CD4-positive, alpha-beta T cell (primary cell): ENCODE measurements at regions not wholly inside any gene's neighbourhood (a gene's known extent, or its start where the extent isn't known, plus 50 kb on each side); places are given as distances from the start of the nearest gene placed in this dataset.

ENCODE experiments used
- ATAC-seq: fragments of 200-7000 bp; cut with Tn5 transposase; one replicate; pipeline ENCODE4 v1.10.0; 2022; ENCODE audit warnings: mild to moderate bottlenecking; ENCODE audit not compliant: poor library complexity
- CTCF ChIA-PET: fragments of 350-600 bp; sonication (Branson Sonifier 250); formaldehyde crosslinking; loops from one replicate; lab custom pipeline; 2021; ENCODE audit warnings: antibody characterized with exemption, inconsistent platforms; lab: Charles Lee
- POLR2A ChIA-PET: fragments of 350-600 bp; sonication (Branson Sonifier 250); formaldehyde crosslinking; loops from one replicate; lab custom pipeline; 2021; ENCODE audit warnings: antibody characterized with exemption, inconsistent platforms; lab: Charles Lee
- DNase-seq, 14 experiments: peaks; one replicate each; pipeline ENCODE4 v3.0.0-alpha.2; 2013 to 2020; ENCODE audit warnings: mixed read lengths in 2 of 14
- H3K27ac ChIP-seq, 2 donors: one replicate each; pipeline versions ENCODE4 v1.5.1 to v1.7.0; 2013; ENCODE audit warnings: low read length in 2 of 2, low read depth in 1 of 2, mild to moderate bottlenecking in 1 of 2
- H3K27me3 ChIP-seq, 2 experiments: 1 replicate in 1 of 2; 2 replicates in 1 of 2; pipeline versions ENCODE4 v1.6.1 to v1.7.0; 2013; ENCODE audit warnings: low read length in 2 of 2, control low read depth in 1 of 2, mild to moderate bottlenecking in 1 of 2, moderate library complexity in 1 of 2; ENCODE audit not compliant: insufficient read depth in 2 of 2, control insufficient read depth in 1 of 2
- H3K36me3 ChIP-seq: one replicate; pipeline ENCODE4 v1.6.1; 2013; ENCODE audit warnings: low read length, control low read depth; ENCODE audit not compliant: insufficient read depth
- H3K4me1 ChIP-seq: one replicate; pipeline ENCODE4 v1.6.1; 2013; ENCODE audit warnings: low read length, control low read depth; ENCODE audit not compliant: insufficient read depth
- H3K4me3 ChIP-seq: one replicate; pipeline ENCODE4 v1.5.1; 2013; ENCODE audit warnings: mild to moderate bottlenecking, low read length, moderate library complexity
- H3K9me3 ChIP-seq, 2 experiments: 1 replicate in 1 of 2; 2 replicates in 1 of 2; pipeline versions ENCODE4 v1.6.1 to v1.7.0; 2013; ENCODE audit warnings: low read length in 2 of 2, mild to moderate bottlenecking in 2 of 2, control low read depth in 1 of 2, moderate library complexity in 1 of 2; ENCODE audit not compliant: control insufficient read depth in 1 of 2, insufficient read depth in 1 of 2
- H3K27ac Mint-ChIP-seq: one replicate; pipeline ENCODE4 v1.8.0; 2020; ENCODE audit warnings: mixed read lengths
- H3K27me3 Mint-ChIP-seq: one replicate; pipeline ENCODE4 v1.8.0; 2021; ENCODE audit warnings: mixed read lengths
- H3K36me3 Mint-ChIP-seq: one replicate; pipeline ENCODE4 v1.8.0; 2021; ENCODE audit warnings: low read depth, mixed read lengths
- H3K4me1 Mint-ChIP-seq: one replicate; pipeline ENCODE4 v1.8.0; 2021; ENCODE audit warnings: low read depth, mixed read lengths
- H3K4me3 Mint-ChIP-seq: one replicate; pipeline ENCODE4 v1.8.0; 2020; ENCODE audit warnings: mild to moderate bottlenecking, mixed read lengths
- H3K9me3 Mint-ChIP-seq: one replicate; pipeline ENCODE4 v1.8.0; 2020; ENCODE audit warnings: mixed read lengths
- intact Hi-C, 2 experiments: fragments of 100-400 bp; cut with DNase I in 1 of 2; cut with micrococcal nuclease in 1 of 2; formaldehyde crosslinking; loops; one replicate each; pipeline versions ENCODE4 v1.15.1 to v1.9.0; 2023 to 2025; cut with DNase I, micrococcal nuclease
- TF ChIP-seq, protein P1 (sequence below): fragments of 200-600 bp; IDR thresholded peaks from one replicate; pipeline ENCODE4 v1.8.0; 2022; ENCODE audit warnings: antibody characterized with exemption, mild to moderate bottlenecking

DNA sequence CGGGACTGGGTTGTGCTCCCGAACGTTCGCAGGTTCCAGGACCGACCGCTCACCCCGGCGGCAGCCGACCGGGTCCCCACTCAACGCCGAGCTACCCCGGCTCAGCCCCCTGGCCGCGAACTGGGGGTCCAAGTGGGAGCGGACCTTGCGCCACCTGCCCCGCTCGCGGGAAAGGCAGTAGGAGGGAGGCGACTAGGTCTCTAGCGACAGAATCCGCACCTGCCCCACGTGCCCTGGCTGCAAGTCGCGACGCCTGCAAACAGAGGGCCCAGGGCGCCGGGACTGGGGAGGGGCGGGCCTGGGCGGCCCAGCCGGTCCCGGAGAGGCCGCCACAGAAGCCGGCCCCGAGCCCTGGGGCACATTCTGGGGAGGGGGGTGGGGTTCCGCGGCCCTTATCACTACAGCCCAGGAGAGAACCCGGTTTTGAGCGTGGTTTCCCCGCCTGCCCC is 239.2 kb upstream of the CPNE8 start:
- H3K9me3 ChIP-seq, result peaks cover 0 to 13% of the 10 kb centered on the region in 2 experiments
- Mint-ChIP-seq H3K27me3 (peaks cover 53% of the 10 kb centered on the region), H3K4me1 (no peaks in the 10 kb centered on the region), H3K36me3 (no peaks in the 10 kb centered on the region), H3K9me3 (peaks cover 5% of the 10 kb centered on the region), H3K27ac (no peak overlapping the region), H3K4me3 (no peak overlapping the region)
- ChIA-PET CTCF (no interaction called here), POLR2A (no interaction called here)
- H3K4me3 ChIP-seq, result no peak overlapping the region
- no peaks in the 10 kb centered on the region for H3K36me3 ChIP-seq
- peaks cover 2% of the 10 kb centered on the region for H3K4me1 ChIP-seq
- ATAC-seq, result no peak
- intact Hi-C loops, result no loop called here
- TF ChIP-seq, protein P1, sequence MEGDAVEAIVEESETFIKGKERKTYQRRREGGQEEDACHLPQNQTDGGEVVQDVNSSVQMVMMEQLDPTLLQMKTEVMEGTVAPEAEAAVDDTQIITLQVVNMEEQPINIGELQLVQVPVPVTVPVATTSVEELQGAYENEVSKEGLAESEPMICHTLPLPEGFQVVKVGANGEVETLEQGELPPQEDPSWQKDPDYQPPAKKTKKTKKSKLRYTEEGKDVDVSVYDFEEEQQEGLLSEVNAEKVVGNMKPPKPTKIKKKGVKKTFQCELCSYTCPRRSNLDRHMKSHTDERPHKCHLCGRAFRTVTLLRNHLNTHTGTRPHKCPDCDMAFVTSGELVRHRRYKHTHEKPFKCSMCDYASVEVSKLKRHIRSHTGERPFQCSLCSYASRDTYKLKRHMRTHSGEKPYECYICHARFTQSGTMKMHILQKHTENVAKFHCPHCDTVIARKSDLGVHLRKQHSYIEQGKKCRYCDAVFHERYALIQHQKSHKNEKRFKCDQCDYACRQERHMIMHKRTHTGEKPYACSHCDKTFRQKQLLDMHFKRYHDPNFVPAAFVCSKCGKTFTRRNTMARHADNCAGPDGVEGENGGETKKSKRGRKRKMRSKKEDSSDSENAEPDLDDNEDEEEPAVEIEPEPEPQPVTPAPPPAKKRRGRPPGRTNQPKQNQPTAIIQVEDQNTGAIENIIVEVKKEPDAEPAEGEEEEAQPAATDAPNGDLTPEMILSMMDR, result no peak
- peak in 1 of 14 experiments; percentile 8 for DNase-seq
- H3K27ac ChIP-seq, result no peak overlapping the region
- H3K27me3 ChIP-seq, result peaks cover 17 to 18% of the 10 kb centered on the region in 2 experiments

DNA sequence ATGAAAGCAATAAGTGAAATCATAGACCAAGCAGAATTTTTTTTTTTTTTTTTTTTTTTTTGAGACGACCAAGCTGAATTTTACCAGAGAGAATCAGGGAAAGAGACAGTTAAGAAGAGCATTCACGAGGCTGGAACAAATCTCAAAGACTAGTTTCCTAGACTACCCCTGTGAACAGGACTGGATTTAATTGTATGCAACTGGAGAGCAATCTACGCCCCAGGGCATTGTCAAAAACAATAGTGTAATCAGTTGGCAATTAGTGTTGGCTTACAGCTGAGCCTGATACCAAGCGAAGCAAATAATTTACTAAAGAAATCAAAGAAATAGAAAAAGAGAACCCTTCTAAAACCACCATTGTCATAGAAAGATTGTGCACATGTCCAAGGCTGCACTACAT is 232.9 kb upstream of the CPNE8 start:
- POLR2A ChIA-PET, result no interaction called here
- Mint-ChIP-seq H3K4me3 (no peak overlapping the region), H3K4me1 (no peaks in the 10 kb centered on the region), H3K36me3 (no peaks in the 10 kb centered on the region), H3K27me3 (peaks cover 20% of the 10 kb centered on the region), H3K9me3 (peaks cover 4% of the 10 kb centered on the region), H3K27ac (no peak overlapping the region)
- ATAC-seq (no peak), DNase-seq (no peak)
- intact Hi-C loops, result no loop called here
- H3K36me3 ChIP-seq, result no peaks in the 10 kb centered on the region
- H3K27me3 ChIP-seq, result no peaks in the 10 kb centered on the region
- CTCF ChIA-PET, result no interaction called here
- no peak overlapping the region for H3K27ac ChIP-seq
- H3K4me3 ChIP-seq, result no peak overlapping the region
- peaks cover 0 to 12% of the 10 kb centered on the region in 2 experiments for H3K9me3 ChIP-seq
- no peaks in the 10 kb centered on the region for H3K4me1 ChIP-seq
- TF ChIP-seq, protein P1, result no peak

DNA sequence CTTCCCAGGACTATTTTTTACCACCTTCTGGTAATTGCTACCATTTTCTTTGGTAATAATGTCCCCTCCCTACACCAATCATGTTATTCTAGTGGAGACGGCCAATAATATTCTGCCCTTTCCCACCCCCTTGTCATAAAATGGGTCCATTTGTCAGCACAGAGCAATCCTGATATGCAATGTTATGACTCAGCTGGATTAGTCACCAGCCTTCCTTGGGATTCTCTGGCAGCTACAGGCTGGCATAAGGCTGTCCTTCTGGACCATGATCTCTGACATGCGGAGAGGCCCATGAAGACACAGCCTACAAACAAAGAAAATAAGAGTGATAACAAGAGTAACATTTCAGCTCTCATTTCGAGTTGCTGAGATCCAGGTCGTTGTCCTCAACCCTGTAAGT is 222.0 kb upstream of the CPNE8 start:
- Mint-ChIP-seq H3K27me3 (no peaks in the 10 kb centered on the region), H3K9me3 (no peaks in the 10 kb centered on the region), H3K36me3 (no peaks in the 10 kb centered on the region), H3K4me1 (no peaks in the 10 kb centered on the region), H3K4me3 (no peak overlapping the region), H3K27ac (no peak overlapping the region)
- H3K4me3 ChIP-seq, result no peak overlapping the region
- DNase-seq, result no peak
- CTCF ChIA-PET, result no interaction called here
- no peaks in the 10 kb centered on the region for H3K36me3 ChIP-seq
- no peaks in the 10 kb centered on the region for H3K27me3 ChIP-seq
- no peak overlapping the region for H3K27ac ChIP-seq
- TF ChIP-seq, protein P1, result no peak
- H3K9me3 ChIP-seq, result peaks cover 0 to 8% of the 10 kb centered on the region in 2 experiments
- intact Hi-C loops, result no loop called here
- no peak for ATAC-seq
- POLR2A ChIA-PET, result no interaction called here
- no peaks in the 10 kb centered on the region for H3K4me1 ChIP-seq
